PC-9 (cell line): ENCODE measurements at regions not wholly inside any gene's neighbourhood (a gene's known extent, or its start where the extent isn't known, plus 50 kb on each side); places are given as distances from the start of the nearest gene placed in this dataset.
A peak's percentile ranks its signal among the peaks of the same experiment; 100 is the strongest.

Experiments
- BruUV-seq: library from RNA; stranded (reverse); fragments of 400-500 nt; replicated peaks from 2 replicates; lab custom pipeline; 2021; lab: Mats Ljungman, UMichigan
- CTCF ChIA-PET: fragments of 300-600 bp; sonication (Branson Sonifier 250); formaldehyde crosslinking; loops from one replicate; lab custom pipeline; 2022; ENCODE audit warnings: antibody characterized with exemption; lab: Charles Lee
- POLR2A ChIA-PET: fragments of 300-600 bp; sonication (Branson Sonifier 250); formaldehyde crosslinking; loops from one replicate; lab custom pipeline; 2022; ENCODE audit warnings: antibody characterized with exemption; ENCODE audit not compliant: unreplicated experiment; lab: Charles Lee
- DNase-seq, 2 experiments: peaks; one replicate each; pipeline versions ENCODE4 v3.0.0 to v3.0.0-alpha.2; 2015 to 2022; ENCODE audit warnings: mixed read lengths in 1 of 2
- H2AFZ ChIP-seq: fragments of 200-600 bp; sonication (generic); 2 replicates; pipeline ENCODE4 v1.8.1; 2017; ENCODE audit warnings: antibody characterized with exemption
- H3F3A ChIP-seq: fragments of 200-600 bp; sonication (generic); 2 replicates; pipeline ENCODE4 v1.8.1; 2017; ENCODE audit warnings: antibody characterized with exemption, mild to moderate bottlenecking, low read depth; ENCODE audit not compliant: insufficient read depth
- H3K27ac ChIP-seq: fragments of 200-600 bp; sonication (generic); 2 replicates; pipeline ENCODE4 v1.6.1; 2016; ENCODE audit warnings: mixed run types
- H3K27me3 ChIP-seq: fragments of 200-600 bp; sonication (generic); 2 replicates; pipeline ENCODE4 v1.6.1; 2016; ENCODE audit warnings: low read depth, mixed run types; ENCODE audit not compliant: insufficient read depth
- H3K36me3 ChIP-seq: fragments of 200-600 bp; sonication (generic); 2 replicates; pipeline ENCODE4 v1.6.1; 2016; ENCODE audit warnings: low read depth, mixed run types
- H3K4me1 ChIP-seq: fragments of 200-600 bp; sonication (generic); replicated peaks from 2 replicates; pipeline ENCODE4 v1.6.1; 2016; ENCODE audit warnings: mixed run types; ENCODE audit not compliant: insufficient read depth
- H3K4me2 ChIP-seq: fragments of 200-600 bp; sonication (generic); 2 replicates; pipeline ENCODE4 v1.6.1; 2017; ENCODE audit warnings: mixed run types
- H3K4me3 ChIP-seq: fragments of 200-600 bp; sonication (generic); 2 replicates; pipeline ENCODE4 v1.6.1; 2016; ENCODE audit warnings: mixed run types
- H3K79me2 ChIP-seq: fragments of 200-600 bp; sonication (generic); 2 replicates; pipeline ENCODE4 v1.6.1; 2017; ENCODE audit warnings: low read depth, mixed run types
- H3K9me2 ChIP-seq: fragments of 200-600 bp; sonication (generic); 2 replicates; pipeline ENCODE4 v1.8.1; 2017; ENCODE audit warnings: mild to moderate bottlenecking; ENCODE audit not compliant: insufficient read depth
- H3K9me3 ChIP-seq: fragments of 200-600 bp; sonication (generic); 2 replicates; pipeline ENCODE4 v1.8.1; 2016; ENCODE audit warnings: low read depth; ENCODE audit not compliant: insufficient read depth
- H4K20me1 ChIP-seq: fragments of 200-600 bp; sonication (generic); 2 replicates; pipeline ENCODE4 v1.8.1; 2017; ENCODE audit not compliant: insufficient read depth
- CTCF ChIP-seq: fragments of 200-600 bp; sonication (generic); conservative IDR thresholded peaks from 2 replicates; pipeline ENCODE4 v1.6.1; 2017; ENCODE audit warnings: mixed run types, antibody characterized with exemption, mild to moderate bottlenecking, moderate library complexity
- EZH2 ChIP-seq: fragments of 200-600 bp; sonication (generic); IDR thresholded peaks from 2 replicates; pipeline ENCODE4 v1.8.0; 2017; ENCODE audit warnings: antibody characterized with exemption, low read depth
- intact Hi-C: fragments of 100-400 bp; cut with micrococcal nuclease; formaldehyde crosslinking; loops from one replicate; pipeline ENCODE4 v1.10.0; 2022; ENCODE audit not compliant: unreplicated experiment

- Histone ChIP-seq H3F3A (no peaks in the 10 kb centered on the region), H3K9me2 (no peaks in the 10 kb centered on the region), H3K79me2 (no peaks in the 10 kb centered on the region), H4K20me1 (no peaks in the 10 kb centered on the region), H3K9me3 (no peaks in the 10 kb centered on the region), H3K4me1 (no peaks in the 10 kb centered on the region), H3K27me3 (no peaks in the 10 kb centered on the region), H3K36me3 (no peaks in the 10 kb centered on the region), H3K4me2 (no peak overlapping the region), H2AFZ (peak overlapping the region; percentile 44; the same call in 1 of the 2 replicates), H3K4me3 (no peak overlapping the region), H3K27ac (no peak overlapping the region)
- TF ChIP-seq EZH2: no peak
- DNase-seq: no peak
- intact Hi-C loops: no loop called here
- POLR2A ChIA-PET: no interaction called here
- BruUV-seq: no TSS peak
- CTCF ChIA-PET: no interaction called here
Observed at GRCh38 chr3:106376016-106376570, 507.3 kb upstream of the CBLB start.

- Histone ChIP-seq H3F3A (no peaks in the 10 kb centered on the region), H3K4me1 (no peaks in the 10 kb centered on the region), H3K9me2 (0 out of 2 replicates have a peak, but pooled peaks cover 6% of the 10 kb centered on the region), H3K36me3 (no peaks in the 10 kb centered on the region), H3K27me3 (no peaks in the 10 kb centered on the region), H3K4me2 (no peak overlapping the region), H4K20me1 (no peaks in the 10 kb centered on the region), H3K27ac (no peak overlapping the region), H3K4me3 (no peak overlapping the region), H3K9me3 (no peaks in the 10 kb centered on the region), H3K79me2 (no peaks in the 10 kb centered on the region), H2AFZ (no peak overlapping the region)
- POLR2A ChIA-PET: no interaction called here
- no peak for TF ChIP-seq CTCF
- no peak for TF ChIP-seq EZH2
- CTCF ChIA-PET: no interaction called here
- BruUV-seq: no TSS peak
- intact Hi-C loops: no loop called here
- no peak for DNase-seq
Observed at GRCh38 chr3:106379251-106379750, 510.5 kb upstream of the CBLB start.

GRCh38 chr3:106380232-106380631 is 511.4 kb upstream of the CBLB start:
- ChIA-PET POLR2A (no interaction called here), CTCF (no interaction called here)
- Histone ChIP-seq H3K4me2 (no peak overlapping the region), H4K20me1 (no peaks in the 10 kb centered on the region), H3K4me1 (no peaks in the 10 kb centered on the region), H3K9me2 (0 out of 2 replicates have a peak, but pooled peaks cover 6% of the 10 kb centered on the region), H3K27me3 (no peaks in the 10 kb centered on the region), H3K79me2 (no peaks in the 10 kb centered on the region), H3K9me3 (no peaks in the 10 kb centered on the region), H2AFZ (no peak overlapping the region), H3K27ac (no peak overlapping the region), H3K36me3 (no peaks in the 10 kb centered on the region), H3F3A (no peaks in the 10 kb centered on the region), H3K4me3 (no peak overlapping the region)
- no peak for DNase-seq
- no TSS peak for BruUV-seq
- no peak for TF ChIP-seq CTCF
- no peak for TF ChIP-seq EZH2
- intact Hi-C loops: no loop called here
